Hematopoietic multipotent progenitor cell treated with erythropoietin and hydrocortisone succinate and interleukin-3 and kit ligand, for 4 days (in vitro differentiated cells): ENCODE measurements at regions not wholly inside any gene's neighbourhood (a gene's known extent, or its start where the extent isn't known, plus 50 kb on each side); places are given as distances from the start of the nearest gene placed in this dataset.

Experiments used
- DNase-seq: peaks from one replicate; pipeline ENCODE4 v3.0.0-alpha.2; 2015

- no peak for DNase-seq
Observed at GRCh38 chr9:78605041-78606000, 308.4 kb downstream of the PSAT1 start.

- DNase-seq, result no peak
Observed at GRCh38 chr9:78606001-78606379, 309.1 kb downstream of the PSAT1 start.

- DNase-seq, result no peak
Observed at GRCh38 chr9:78607853-78608252, 310.9 kb downstream of the PSAT1 start.

- DNase-seq, result no peak
Observed at GRCh38 chr9:78609450-78609849, 312.5 kb downstream of the PSAT1 start.

- no peak for DNase-seq
Observed at GRCh38 chr9:78612091-78612490, 315.2 kb downstream of the PSAT1 start.

- DNase-seq, result no peak
Observed at GRCh38 chr9:78613006-78613405, 316.1 kb downstream of the PSAT1 start.

- DNase-seq, result no peak
Observed at GRCh38 chr9:78614892-78615291, 318.0 kb downstream of the PSAT1 start.

- DNase-seq, result no peak
Observed at GRCh38 chr9:78615372-78615771, 318.4 kb downstream of the PSAT1 start.

- DNase-seq, result no peak
Observed at GRCh38 chr9:78618735-78619134, 321.8 kb downstream of the PSAT1 start.

- DNase-seq, result no peak
Observed at GRCh38 chr9:78620303-78620702, 323.4 kb downstream of the PSAT1 start.

- DNase-seq, result no peak
Observed at GRCh38 chr9:78620764-78621163, 323.8 kb downstream of the PSAT1 start.

GRCh38 chr9:78622126-78622525, 325.2 kb downstream of the PSAT1 start:
- peak; percentile 8 for DNase-seq

- no peak for DNase-seq
Observed at GRCh38 chr9:78626971-78627370, 330.0 kb downstream of the PSAT1 start.

- no peak for DNase-seq
Observed at GRCh38 chr9:78630966-78631365, 334.0 kb downstream of the PSAT1 start.

- no peak for DNase-seq
Observed at GRCh38 chr9:78640728-78641127, 343.8 kb downstream of the PSAT1 start.

- no peak for DNase-seq
Observed at GRCh38 chr9:78644359-78644758, 347.4 kb downstream of the PSAT1 start.

- DNase-seq, result no peak
Observed at GRCh38 chr9:78654324-78654723, 357.4 kb downstream of the PSAT1 start.

- DNase-seq, result no peak
Observed at GRCh38 chr9:78663369-78663768, 366.4 kb downstream of the PSAT1 start.

GRCh38 chr9:78664370-78664769, 367.4 kb downstream of the PSAT1 start:
- DNase-seq, result no peak

GRCh38 chr9:78666818-78667414, 370.0 kb downstream of the PSAT1 start:
- no peak for DNase-seq

GRCh38 chr9:78668148-78668832, 371.4 kb downstream of the PSAT1 start:
- no peak for DNase-seq

GRCh38 chr9:78669591-78669990, 372.7 kb downstream of the PSAT1 start:
- DNase-seq, result no peak

GRCh38 chr9:78671785-78672184, 374.9 kb downstream of the PSAT1 start:
- DNase-seq, result no peak

- DNase-seq, result no peak
Observed at GRCh38 chr9:78674874-78675273, 377.9 kb downstream of the PSAT1 start.
